K562 (cell line): ENCODE measurements at regions not wholly inside any gene's neighbourhood (a gene's known extent, or its start where the extent isn't known, plus 50 kb on each side); places are given as distances from the start of the nearest gene placed in this dataset.

Experiments
- CBX1 ChIP-seq: sonication (generic); IDR thresholded peaks from 2 replicates; pipeline ENCODE4 v1.6.1; 2016; ENCODE audit warnings: antibody characterized with exemption, low read depth, mild to moderate bottlenecking
- CTBP1 ChIP-seq: fragments of 450-650 bp; IDR thresholded peaks from 2 replicates; pipeline ENCODE4 v1.6.1; 2016; ENCODE audit warnings: borderline replicate concordance
- HDGF ChIP-seq: fragments of 450-650 bp; IDR thresholded peaks from 2 replicates; pipeline ENCODE4 v1.6.1; 2016
- HMGN3 ChIP-seq: IDR thresholded peaks from 2 replicates; pipeline ENCODE4 v1.6.1; 2011; ENCODE audit warnings: borderline replicate concordance, low read depth, mild to moderate bottlenecking, mixed read lengths, low read length; ENCODE audit not compliant: insufficient read length; ENCODE audit errors: extremely low read depth
- HNRNPH1 ChIP-seq: fragments of 200-400 bp; formaldehyde crosslinking; optimal IDR thresholded peaks from 2 replicates; pipeline ENCODE3; 2017; ENCODE audit warnings: low read depth, mild to moderate bottlenecking, low read length, moderate library complexity
- MYC ChIP-seq, 2 experiments: fragments of 250-450 bp in 1 of 2; sonication (Bioruptor Pico) in 1 of 2; IDR thresholded peaks; 2 replicates each; pipeline versions ENCODE4 v1.5.1 to v1.6.1; 2012 to 2021; ENCODE audit warnings: low read depth in 2 of 2, borderline replicate concordance in 1 of 2, improper control_type of control experiment in 1 of 2, low read length in 1 of 2, mild to moderate bottlenecking in 1 of 2, moderate library complexity in 1 of 2
- NONO ChIP-seq, 2 experiments: fragments of 200-400 bp in 1 of 2; fragments of 450-650 bp in 1 of 2; formaldehyde crosslinking in 1 of 2; IDR thresholded peaks; 2 replicates each; pipeline ENCODE4 v1.6.1; 2017; ENCODE audit warnings: low read depth in 2 of 2, mild to moderate bottlenecking in 2 of 2, moderate library complexity in 2 of 2, low read length in 1 of 2
- POU5F1 ChIP-seq: fragments of 150-350 bp; IDR thresholded peaks from 2 replicates; pipeline ENCODE4 v1.6.1; 2014; ENCODE audit warnings: borderline replicate concordance, low read length, low read depth, mild to moderate bottlenecking; ENCODE audit not compliant: partially characterized antibody
- RBFOX2 ChIP-seq: fragments of 200-400 bp; formaldehyde crosslinking; IDR thresholded peaks from 2 replicates; pipeline ENCODE4 v1.6.1; 2017; ENCODE audit warnings: low read depth, mild to moderate bottlenecking, low read length, moderate library complexity
- RBM17 ChIP-seq: fragments of 200-400 bp; formaldehyde crosslinking; IDR thresholded peaks from 2 replicates; pipeline ENCODE4 v1.6.1; 2017; ENCODE audit warnings: low read depth, mild to moderate bottlenecking, low read length, borderline replicate concordance
- RHOXF2B ChIP-seq: fragments of 250-450 bp; sonication (Bioruptor Pico); conservative IDR thresholded peaks from 2 replicates; pipeline ENCODE4 v1.5.1; 2021
- RUNX1 ChIP-seq: sonication (generic); IDR thresholded peaks from 2 replicates; pipeline ENCODE4 v1.6.1; 2016; ENCODE audit warnings: antibody characterized with exemption, low read depth
- SMARCA4 ChIP-seq: fragments of 450-650 bp; IDR thresholded peaks from 2 replicates; pipeline ENCODE4 v1.6.1; 2016
- SREBF1 ChIP-seq: fragments of 150-350 bp; IDR thresholded peaks from 2 replicates; pipeline ENCODE4 v1.6.1; 2014; ENCODE audit warnings: antibody characterized with exemption, low read depth, low read length, borderline replicate concordance
- TFAP4 ChIP-seq: sonication (generic); formaldehyde crosslinking; IDR thresholded peaks from 2 replicates; pipeline ENCODE4 v1.8.0; 2022; ENCODE audit warnings: missing genetic modification reagents, mild to moderate bottlenecking, moderate library complexity, borderline replicate concordance
- ZBTB17 ChIP-seq: fragments of 450-650 bp; formaldehyde crosslinking; IDR thresholded peaks from 2 replicates; pipeline ENCODE4 v1.4.0; 2020; ENCODE audit warnings: mild to moderate bottlenecking
- ZBTB9 ChIP-seq: fragments of 450-650 bp; formaldehyde crosslinking; IDR thresholded peaks from 2 replicates; pipeline ENCODE4 v1.4.0; 2020; ENCODE audit warnings: mild to moderate bottlenecking, moderate library complexity
- ZNF253 ChIP-seq: fragments of 250-450 bp; sonication (Bioruptor Pico); conservative IDR thresholded peaks from 2 replicates; pipeline ENCODE4 v1.6.1; 2021; ENCODE audit warnings: mild to moderate bottlenecking
- ZNF395 ChIP-seq: fragments of 200-800 bp; sonication (Bioruptor generic); IDR thresholded peaks from 2 replicates; pipeline ENCODE4 v1.6.1; 2017; ENCODE audit warnings: missing genetic modification characterization, missing compliant biosample characterization
- ZNF778 ChIP-seq: fragments of 450-650 bp; formaldehyde crosslinking; IDR thresholded peaks from 2 replicates; pipeline ENCODE4 v1.4.0; 2020; ENCODE audit warnings: mild to moderate bottlenecking, moderate library complexity
- TF ChIP-seq, protein P1 (sequence below): fragments of 250-450 bp; sonication (Bioruptor Pico); IDR thresholded peaks from 2 replicates; pipeline ENCODE4 v1.4.0; 2020; ENCODE audit warnings: mild to moderate bottlenecking, moderate library complexity, borderline replicate concordance

GRCh38 chr1:109818271-109818987 lies 54.7 kb upstream of the EPS8L3 start (continued):
- TF ChIP-seq SREBF1: 0 out of 2 replicates have a peak, but pooled peaks have one; percentile 54
- peak; percentile 73; the same call in 1 of the 2 replicates for TF ChIP-seq ZNF395
- TF ChIP-seq SMARCA4: peak; percentile 44; the same call in 1 of the 2 replicates
- 0 out of 2 replicates have a peak, but pooled peaks have one; percentile 41 for TF ChIP-seq TFAP4 (CRISPR knock-in tag)
- TF ChIP-seq ZBTB9 (CRISPR knock-in tag): peak; percentile 85
- no peak for TF ChIP-seq RUNX1
- peak in 1 of 2 experiments; percentile 96; a peak in 2 of 4 replicates for TF ChIP-seq NONO (IDR thresholded peaks at IDR 0.05; ENCODE audit: low read depth in 2 of 2, low read length in 1 of 2)
- peak; percentile 47; the same call in 1 of the 2 replicates for TF ChIP-seq HDGF
- no peak for TF ChIP-seq ZNF778 (CRISPR knock-in tag)
- peak; percentile 75 for TF ChIP-seq ZBTB17 (CRISPR knock-in tag)
- TF ChIP-seq CBX1: 0 out of 2 replicates have a peak, but pooled peaks have one; percentile 63
- TF ChIP-seq HMGN3: no peak
- TF ChIP-seq, protein P1, sequence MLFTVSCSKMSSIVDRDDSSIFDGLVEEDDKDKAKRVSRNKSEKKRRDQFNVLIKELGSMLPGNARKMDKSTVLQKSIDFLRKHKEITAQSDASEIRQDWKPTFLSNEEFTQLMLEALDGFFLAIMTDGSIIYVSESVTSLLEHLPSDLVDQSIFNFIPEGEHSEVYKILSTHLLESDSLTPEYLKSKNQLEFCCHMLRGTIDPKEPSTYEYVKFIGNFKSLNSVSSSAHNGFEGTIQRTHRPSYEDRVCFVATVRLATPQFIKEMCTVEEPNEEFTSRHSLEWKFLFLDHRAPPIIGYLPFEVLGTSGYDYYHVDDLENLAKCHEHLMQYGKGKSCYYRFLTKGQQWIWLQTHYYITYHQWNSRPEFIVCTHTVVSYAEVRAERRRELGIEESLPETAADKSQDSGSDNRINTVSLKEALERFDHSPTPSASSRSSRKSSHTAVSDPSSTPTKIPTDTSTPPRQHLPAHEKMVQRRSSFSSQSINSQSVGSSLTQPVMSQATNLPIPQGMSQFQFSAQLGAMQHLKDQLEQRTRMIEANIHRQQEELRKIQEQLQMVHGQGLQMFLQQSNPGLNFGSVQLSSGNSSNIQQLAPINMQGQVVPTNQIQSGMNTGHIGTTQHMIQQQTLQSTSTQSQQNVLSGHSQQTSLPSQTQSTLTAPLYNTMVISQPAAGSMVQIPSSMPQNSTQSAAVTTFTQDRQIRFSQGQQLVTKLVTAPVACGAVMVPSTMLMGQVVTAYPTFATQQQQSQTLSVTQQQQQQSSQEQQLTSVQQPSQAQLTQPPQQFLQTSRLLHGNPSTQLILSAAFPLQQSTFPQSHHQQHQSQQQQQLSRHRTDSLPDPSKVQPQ (CRISPR knock-in tag): peak; percentile 5; the same call in 1 of the 2 replicates
- no peak for TF ChIP-seq RBM17
- peak; percentile 75 for TF ChIP-seq CTBP1
- no peak for TF ChIP-seq POU5F1
- 0 out of 2 replicates have a peak, but pooled peaks have one; percentile 17 for TF ChIP-seq MYC (IDR thresholded peaks at IDR 0.05; ENCODE audit: low read depth, low read length)
- TF ChIP-seq MYC (CRISPR knock-in tag; IDR thresholded peaks at IDR 0.05; ENCODE audit: borderline replicate concordance, low read depth): no peak
- TF ChIP-seq HNRNPH1: no peak
- TF ChIP-seq RHOXF2B: no peak
- TF ChIP-seq ZNF253 (CRISPR knock-in tag): no peak
- TF ChIP-seq RBFOX2: peak; percentile 47; the same call in 1 of the 2 replicates
